ENCODE measurements at regions not wholly inside any gene's neighbourhood (a gene's known extent, or its start where the extent isn't known, plus 50 kb on each side); places are given as distances from the start of the nearest gene placed in this dataset.

- TF ChIP-seq, protein P1, sequence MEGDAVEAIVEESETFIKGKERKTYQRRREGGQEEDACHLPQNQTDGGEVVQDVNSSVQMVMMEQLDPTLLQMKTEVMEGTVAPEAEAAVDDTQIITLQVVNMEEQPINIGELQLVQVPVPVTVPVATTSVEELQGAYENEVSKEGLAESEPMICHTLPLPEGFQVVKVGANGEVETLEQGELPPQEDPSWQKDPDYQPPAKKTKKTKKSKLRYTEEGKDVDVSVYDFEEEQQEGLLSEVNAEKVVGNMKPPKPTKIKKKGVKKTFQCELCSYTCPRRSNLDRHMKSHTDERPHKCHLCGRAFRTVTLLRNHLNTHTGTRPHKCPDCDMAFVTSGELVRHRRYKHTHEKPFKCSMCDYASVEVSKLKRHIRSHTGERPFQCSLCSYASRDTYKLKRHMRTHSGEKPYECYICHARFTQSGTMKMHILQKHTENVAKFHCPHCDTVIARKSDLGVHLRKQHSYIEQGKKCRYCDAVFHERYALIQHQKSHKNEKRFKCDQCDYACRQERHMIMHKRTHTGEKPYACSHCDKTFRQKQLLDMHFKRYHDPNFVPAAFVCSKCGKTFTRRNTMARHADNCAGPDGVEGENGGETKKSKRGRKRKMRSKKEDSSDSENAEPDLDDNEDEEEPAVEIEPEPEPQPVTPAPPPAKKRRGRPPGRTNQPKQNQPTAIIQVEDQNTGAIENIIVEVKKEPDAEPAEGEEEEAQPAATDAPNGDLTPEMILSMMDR (IDR thresholded peaks at IDR 0.05), result no peak
- TF ChIP-seq POLR2A (IDR thresholded peaks at IDR 0.05), result no peak
These were observed 168.8 kb upstream of the RBM19 start for GRCh38 chr12:114134922-114135321.
